EL (cell line): ENCODE measurements at regions not wholly inside any gene's neighbourhood (a gene's known extent, or its start where the extent isn't known, plus 50 kb on each side); places are given as distances from the start of the nearest gene placed in this dataset.
"Not testable (repeated sequence)": the region's sequence is repeated elsewhere in the genome, so short reads cannot be mapped to it uniquely, and the experiment has no call there.

Experiments used
- DNase-seq: peaks from one replicate; pipeline ENCODE4 v3.0.0-alpha.2; 2016

DNA sequence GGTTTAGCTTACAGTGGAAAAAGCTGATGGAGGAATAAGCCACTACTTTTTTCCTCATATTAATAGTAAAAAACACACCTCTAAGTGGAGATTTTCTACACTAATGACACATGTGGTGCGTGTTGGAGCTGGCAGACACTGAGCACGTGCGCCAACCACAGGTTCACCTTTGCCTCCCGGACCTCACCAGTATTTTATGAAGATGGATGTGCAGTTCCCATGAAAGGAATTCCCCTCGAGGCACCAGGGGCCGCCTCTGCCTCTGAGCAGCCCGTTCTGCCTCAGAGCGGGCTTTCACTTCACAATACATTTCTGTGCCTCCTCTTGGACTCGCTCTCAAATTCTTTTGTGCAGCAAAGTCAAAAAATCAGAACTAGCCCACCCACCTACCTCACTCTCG is 477.5 kb upstream of the ADARB2 start:
- no peak for DNase-seq

DNA sequence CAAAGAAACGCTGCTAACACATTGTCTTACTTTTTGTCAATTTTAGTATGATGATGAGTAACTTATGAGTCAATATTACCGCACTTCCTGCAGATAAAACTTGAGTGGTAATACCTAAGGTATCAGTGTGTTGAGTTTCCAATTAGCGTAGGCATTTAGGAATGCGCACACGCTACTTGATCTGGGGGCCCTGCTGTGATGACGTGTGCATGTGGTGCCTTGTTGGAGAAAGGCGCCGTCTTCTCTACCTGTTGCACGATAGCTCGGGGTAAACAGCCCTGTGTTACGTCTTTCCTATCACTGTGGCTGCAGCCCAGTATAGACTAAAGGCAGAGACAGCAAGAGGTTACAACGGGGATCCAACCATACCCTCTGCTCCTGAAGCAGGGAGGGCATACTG is 476.8 kb upstream of the ADARB2 start:
- DNase-seq: no peak

DNA sequence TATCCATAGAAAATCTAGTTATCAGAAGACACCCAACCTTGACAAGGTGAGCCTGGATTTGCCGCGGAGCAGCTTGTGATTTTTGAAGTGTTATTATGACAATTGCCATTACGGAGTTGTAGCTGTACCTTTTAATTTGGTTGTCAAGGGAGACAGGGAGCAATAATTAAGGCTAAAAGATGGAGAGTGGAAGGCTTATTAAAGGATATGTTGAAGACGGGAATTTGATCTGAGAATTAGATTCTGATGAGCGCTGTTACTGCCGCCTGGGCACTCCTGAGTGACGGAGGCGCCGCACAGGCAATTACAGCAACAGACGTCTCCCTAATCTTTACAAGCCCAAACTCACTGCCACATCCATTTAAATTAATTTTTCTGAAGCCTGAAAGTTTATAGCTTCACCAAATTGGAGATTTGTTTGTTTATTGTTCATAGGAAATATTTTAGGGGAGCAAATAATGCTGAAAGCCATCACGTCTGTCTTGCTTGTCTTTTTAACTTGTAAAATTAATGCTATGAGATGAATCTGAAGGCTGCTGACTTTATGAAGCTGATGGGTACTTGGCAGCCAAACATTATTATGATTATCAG is 475.0 kb upstream of the ADARB2 start:
- no peak for DNase-seq

DNA sequence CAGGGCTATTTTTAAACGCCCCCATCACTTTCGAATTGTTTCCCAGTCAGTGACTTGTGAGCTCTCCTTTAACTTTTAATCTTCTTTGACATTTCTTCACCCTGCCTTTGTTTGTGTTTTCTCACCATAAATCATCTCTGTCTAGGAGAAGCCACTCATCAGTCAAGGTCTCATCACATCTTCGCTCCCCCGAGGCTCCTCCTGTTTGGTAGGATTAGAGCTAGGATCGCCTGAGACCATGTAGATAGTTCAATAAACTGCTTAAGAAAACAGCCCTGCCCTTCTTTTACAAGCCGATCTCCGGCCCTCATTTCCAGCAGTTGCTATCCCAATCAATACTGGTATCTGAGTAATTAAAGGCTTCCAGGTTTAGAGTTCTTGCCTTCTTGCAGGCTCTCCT is 472.8 kb upstream of the ADARB2 start:
- DNase-seq: no peak

DNA sequence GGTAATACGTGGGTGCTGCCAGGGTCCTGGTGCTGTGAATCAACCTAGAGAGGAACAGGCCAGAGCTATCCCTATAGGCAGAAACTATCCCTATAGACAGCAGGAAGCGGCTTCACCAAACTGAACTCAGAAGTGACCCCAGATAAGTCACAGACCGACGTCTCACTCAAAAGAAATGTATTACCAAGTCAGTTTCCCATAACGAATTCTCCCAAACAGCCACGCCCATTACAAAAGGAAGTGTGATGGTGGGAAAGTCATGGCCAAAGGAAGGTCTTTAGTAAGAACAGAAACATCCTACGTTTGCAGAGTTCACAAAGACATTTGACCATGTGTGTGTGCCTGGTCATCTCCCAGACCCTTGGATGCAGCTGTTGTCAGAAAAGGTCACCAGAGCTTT is 470.8 kb upstream of the ADARB2 start:
- DNase-seq: no peak

- no peak for DNase-seq
Measured at GRCh38 chr10:2207246-2207922, 470.1 kb upstream of the ADARB2 start.

DNA sequence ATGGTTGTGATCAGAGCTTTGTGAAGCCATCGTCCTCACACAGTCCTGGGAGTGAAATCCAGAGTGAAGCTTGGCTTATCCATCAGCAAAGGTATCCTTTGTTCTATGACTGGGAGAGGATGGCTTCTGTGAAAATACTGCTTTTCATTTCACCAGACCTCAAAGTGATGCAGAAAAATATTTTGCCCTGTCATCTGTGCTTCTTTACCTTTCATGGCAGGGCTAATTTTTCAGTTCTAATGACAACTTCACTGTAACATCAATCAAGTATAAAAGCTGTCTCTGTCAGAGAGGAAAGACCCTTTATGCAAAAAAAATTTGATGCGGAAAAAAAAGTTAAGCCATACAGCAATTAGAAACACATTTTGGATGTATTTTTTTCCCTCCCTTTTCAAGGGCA is 468.1 kb upstream of the ADARB2 start:
- DNase-seq: no peak

DNA sequence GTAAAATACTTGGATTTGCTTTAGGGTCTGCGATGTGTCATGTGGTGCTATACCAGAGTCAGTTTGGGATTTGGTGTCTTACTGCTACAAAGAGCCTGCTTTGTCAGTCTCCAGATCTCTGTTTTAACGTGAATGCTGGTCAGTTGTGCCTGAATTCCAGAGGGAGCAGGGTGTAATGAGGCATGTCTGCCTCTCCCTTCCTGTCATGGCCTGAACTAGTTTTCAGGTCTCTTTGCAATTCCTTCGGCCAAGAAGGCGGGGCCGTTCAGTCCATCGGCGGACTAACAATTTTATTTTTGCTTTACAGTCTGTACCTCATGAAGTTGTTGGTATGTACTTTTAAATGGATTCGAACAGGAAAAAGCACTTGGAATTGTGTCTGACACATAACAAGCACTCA is 465.1 kb upstream of the ADARB2 start:
- DNase-seq: no peak

DNA sequence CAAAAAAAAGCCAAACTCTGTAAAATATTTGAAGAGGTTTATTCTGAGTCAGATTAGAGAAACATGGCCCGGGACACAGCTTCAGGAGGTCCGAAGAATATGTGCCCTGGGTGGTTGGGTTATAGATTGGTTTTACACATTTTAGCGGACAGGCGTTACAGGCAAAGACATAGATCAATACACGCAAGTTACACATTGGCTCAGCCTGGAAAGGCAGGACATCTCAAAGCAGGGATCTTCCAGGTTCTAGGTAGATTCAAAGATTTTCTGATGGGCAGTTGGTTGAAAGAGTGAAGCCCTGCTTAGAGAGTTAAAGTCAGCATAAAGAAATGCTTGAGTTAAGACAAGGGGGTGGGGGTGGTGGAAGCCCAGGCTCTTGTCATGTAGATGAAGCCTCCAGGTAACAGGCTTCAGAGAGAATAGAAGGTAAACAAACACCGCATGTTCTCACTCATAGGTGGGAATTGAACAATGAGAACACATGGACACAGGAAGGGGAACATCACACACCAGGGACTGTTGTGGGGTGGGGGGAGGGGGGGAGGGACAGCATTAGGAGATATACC is 464.3 kb upstream of the ADARB2 start:
- DNase-seq: no peak

- no peak for DNase-seq
Measured at GRCh38 chr10:2197663-2198062, 460.3 kb upstream of the ADARB2 start.

DNA sequence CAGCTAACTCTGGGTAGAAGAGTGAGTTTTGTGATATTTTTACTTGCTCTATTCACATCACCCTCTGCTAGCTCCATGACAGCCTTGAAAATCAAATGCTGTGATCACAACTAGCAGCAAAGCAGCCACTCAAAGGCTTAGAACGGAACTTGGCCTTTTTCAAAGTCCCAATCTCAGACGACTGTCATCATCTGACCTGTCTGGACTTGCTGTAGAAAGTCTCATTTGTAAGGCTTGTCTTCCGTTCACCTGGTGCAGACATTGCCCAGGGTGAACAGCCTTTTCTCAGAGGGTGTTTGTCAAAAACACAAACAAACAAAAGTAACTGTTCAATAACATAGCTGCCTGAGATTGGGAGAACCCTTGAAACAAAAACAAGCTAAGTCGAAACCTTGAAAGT is 458.9 kb upstream of the ADARB2 start:
- no peak for DNase-seq

GRCh38 chr10:2189356-2189755 is 452.0 kb upstream of the ADARB2 start:
- DNase-seq: not testable (repeated sequence)

DNA sequence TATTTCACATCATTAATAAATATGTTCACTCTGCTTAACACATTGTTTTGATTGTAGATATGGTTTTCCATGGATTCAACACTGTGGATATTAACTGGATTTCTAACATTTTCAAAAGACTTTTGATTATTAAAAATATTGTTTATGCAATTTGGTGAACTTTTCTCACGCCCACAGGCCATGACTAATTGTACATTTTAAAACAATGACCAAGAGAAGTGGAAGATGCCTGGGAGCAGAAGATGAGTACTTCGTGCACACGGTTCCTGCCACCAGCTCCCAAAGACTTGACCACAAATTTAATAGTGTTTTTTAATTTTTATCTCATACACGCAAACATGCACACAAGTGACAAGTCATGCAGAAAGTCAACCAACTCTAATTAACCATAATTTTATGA is 451.0 kb upstream of the ADARB2 start:
- no peak for DNase-seq

DNA sequence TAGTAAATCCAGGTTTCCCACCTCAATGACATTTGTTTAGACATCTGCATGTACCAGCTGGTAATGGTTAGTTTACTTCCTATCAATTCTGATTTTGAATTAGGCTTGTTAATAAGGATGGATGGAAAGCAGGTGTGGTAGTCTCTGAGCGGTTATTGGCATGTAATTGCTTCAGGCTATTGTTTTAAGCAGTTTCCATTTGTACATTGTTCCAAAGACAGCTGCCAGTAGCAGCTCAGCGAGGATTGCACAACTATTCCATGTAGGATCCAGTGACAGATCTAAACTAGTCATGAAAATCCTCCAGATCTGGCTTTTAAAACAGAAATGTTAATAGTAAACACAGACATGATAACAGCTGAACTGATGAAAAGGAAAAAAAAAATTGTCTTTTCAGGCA is 436.0 kb upstream of the ADARB2 start:
- no peak for DNase-seq

- no peak for DNase-seq
Measured at GRCh38 chr10:2165771-2166460, 428.6 kb upstream of the ADARB2 start.

DNA sequence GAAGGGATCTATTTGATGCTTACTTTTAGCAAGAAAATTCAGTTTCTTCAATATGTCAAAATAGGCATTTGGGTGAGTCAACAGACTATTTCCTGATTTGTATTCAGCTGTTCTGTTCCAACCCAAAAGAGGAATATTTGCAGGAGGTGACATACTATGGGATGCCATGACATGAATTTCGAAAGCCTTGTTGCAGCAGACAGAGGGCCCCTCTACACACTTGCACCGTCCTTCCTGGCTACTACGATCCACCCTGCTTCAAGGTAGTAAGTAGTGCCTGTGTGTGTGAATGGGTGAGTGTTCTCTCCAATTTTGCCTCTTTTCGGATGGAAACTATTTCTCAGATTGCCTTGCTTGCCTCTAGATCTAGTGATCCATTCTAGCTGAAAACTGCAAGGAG is 413.0 kb upstream of the ADARB2 start:
- DNase-seq: no peak

DNA sequence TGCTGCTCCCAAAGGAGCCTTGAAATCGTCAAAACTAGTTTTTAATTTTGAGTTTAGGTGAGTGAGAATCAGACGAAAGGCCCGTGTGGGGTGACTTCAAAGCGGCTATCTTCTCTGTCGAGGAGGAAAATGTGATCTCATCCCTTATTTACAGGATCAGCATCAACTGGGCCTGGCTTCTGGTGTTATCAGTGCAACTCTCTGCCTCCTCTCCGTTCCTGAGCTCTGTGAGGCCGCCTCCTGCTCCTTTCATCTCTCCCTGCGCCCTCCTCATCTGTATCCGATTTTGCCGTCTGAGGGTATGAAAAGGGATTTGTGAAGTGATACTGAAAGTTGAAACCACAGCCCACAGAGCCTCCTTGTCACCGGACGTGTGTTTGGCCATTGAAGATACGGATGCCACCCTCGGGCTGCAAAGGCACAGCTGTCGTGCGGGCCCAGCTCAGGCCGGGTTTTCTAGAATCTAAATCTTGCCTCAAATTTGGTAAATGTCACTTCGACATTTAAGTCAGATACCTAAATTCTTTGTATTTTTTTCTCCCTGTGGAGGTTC is 408.7 kb upstream of the ADARB2 start:
- DNase-seq: no peak

DNA sequence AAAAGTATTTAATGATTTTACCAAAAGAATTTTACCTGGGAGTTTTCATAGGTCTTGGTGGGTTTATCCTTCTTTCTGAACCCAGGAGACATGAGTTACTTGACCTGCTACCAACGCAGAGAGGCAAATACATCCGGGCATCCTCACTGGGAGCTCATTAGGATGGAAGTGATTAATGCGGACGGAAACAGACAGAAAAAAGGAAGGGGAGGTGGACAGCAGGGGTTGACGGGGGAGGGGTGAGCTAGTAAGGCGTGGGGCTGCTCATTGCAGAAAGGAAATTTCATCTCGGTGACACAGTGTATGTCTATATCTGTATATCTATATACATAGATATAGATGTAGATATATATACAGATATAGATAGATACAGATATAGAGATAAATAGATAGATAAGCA is 408.2 kb upstream of the ADARB2 start:
- no peak for DNase-seq

- no peak for DNase-seq
Measured at GRCh38 chr10:2144584-2144983, 407.3 kb upstream of the ADARB2 start.

- DNase-seq: no peak
Measured at GRCh38 chr10:2143213-2143835, 406.0 kb upstream of the ADARB2 start.

- no peak for DNase-seq
Measured at GRCh38 chr10:2139746-2140145, 402.4 kb upstream of the ADARB2 start.

GRCh38 chr10:2137549-2138174 is 400.3 kb upstream of the ADARB2 start:
- DNase-seq: no peak

DNA sequence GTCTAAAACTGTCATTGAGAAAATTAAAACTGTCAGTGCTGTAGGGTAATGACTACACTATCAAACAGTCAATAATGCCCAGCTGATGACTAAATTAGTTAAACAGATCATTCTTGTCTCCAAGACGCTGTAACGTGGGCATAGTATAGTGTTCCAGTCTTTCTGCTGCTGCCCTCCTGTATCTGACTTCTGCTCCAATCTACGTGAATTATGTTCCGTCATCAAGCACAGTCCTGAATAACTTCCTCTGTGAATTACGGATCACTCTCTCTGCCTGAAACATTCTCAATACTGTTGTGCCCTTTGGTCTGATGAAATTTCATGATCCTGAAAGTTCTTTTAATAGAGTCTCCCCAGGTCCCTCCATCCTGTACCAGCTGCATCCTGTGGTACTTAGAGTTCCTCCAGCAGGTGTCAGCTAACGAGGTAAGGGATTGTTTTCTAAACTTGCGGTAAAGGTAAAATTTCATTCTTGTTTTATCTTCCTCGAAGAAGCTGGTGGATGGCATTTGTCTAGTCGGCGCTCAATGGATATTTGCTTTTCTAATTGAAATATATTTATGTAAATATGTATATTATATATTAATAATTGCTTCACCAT is 393.5 kb upstream of the ADARB2 start:
- no peak for DNase-seq
